HG03060 (cell line): ENCODE measurements at regions not wholly inside any gene's neighbourhood (a gene's known extent, or its start where the extent isn't known, plus 50 kb on each side); places are given as distances from the start of the nearest gene placed in this dataset.

ENCODE experiments used
- ATAC-seq: cut with Tn5 transposase; IDR thresholded peaks from one replicate; pipeline ENCODE4 v1.9.1; 2021; ENCODE audit warnings: low read depth, moderate number of reproducible peaks; ENCODE audit not compliant: unreplicated experiment

DNA sequence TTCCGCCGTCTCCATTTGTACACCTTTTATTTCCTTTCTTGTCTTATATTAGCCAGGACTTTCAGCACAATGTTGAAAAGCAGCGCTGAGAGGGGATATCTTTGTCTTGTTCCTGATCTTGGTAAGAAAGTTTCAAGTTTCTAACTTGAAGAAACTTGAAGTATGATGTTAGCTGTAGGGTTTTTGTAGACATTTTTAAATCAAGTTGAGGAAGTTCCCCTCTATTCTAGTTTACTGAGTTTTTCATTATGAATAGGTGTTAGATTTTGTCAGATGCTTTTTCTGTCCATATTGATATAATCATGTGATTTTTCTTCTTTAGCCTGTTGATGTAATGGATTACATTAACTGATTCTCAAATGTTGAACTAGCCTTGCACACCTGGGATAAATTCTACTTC lies 425.7 kb downstream of the PIK3R1 start:
- ATAC-seq, result peak; percentile 51

DNA sequence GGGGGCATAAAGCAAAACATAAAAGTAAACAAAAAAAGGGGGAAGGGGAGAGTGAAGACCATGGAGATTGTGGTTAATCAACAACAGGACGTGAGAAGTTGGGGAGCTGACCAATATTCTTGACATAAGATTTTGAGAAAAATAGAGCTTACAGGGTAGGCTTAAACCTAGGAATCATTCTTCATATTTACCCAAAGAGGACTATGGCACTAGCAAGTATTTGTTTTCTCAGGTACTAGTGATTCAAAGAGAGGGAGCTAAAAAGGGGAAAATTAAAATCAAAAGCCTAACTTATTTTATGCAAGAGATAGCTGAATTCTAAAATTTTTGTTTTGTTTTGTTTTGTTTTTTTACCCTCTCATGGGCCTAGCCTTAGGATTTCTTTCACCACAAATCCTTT lies 427.5 kb downstream of the PIK3R1 start:
- ATAC-seq, result no peak

DNA sequence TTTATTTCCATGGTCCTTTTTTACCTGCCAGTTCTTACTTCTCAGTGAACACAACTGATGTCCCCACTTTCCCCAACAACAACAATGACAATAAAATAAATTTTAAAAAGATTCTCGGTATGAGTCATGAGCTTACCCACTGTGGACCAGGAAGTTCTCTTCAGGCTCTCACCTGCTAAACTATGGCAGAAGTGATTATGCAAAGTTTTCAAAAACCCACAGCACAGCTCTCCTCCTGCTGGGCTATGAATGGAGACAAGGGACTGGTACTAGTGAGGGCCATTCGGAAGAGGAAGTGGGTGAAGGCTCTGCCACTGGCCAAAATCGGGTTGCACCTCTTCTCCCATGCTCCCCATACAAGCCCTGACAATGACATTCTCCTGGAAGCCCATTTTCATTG lies 429.4 kb downstream of the PIK3R1 start:
- peak; percentile 75 for ATAC-seq

DNA sequence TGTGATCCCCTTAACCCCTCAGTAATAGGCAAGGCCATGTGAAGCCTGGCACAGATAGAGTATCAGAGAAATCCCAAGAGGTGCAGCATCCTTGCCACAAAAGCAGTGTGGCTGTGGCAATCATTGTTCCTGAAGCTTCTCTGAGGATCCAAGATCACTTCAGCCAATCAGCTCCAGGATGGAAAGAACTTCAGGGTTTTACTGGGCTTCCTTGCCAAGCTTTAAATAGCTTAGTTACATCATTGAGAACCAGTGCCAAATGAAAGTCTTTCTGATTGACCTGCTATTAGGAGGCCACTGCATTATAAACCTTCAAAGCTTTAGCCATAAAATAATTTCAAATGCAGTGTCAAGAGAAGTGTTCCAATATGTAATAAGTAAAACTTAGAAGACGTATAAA lies 430.6 kb downstream of the PIK3R1 start:
- no peak for ATAC-seq

DNA sequence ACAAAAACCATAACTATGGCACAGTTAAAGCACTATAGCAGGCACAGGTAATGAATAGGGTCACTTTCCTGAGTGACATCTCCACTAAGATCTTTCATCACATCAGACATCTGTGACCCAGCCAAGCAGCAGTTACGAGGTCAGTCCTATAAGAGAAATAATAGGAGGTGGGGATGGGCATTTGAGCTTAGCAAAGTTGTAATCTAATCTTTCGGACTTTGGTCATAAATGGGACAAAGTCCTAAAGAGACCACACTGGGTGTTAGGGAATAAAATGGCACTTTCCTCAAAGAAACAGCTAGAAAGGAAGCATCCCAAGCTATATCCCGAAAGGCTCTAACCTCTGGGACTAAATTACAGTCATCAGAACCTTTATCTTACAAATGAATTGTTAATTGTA lies 432.2 kb downstream of the PIK3R1 start:
- no peak for ATAC-seq

DNA sequence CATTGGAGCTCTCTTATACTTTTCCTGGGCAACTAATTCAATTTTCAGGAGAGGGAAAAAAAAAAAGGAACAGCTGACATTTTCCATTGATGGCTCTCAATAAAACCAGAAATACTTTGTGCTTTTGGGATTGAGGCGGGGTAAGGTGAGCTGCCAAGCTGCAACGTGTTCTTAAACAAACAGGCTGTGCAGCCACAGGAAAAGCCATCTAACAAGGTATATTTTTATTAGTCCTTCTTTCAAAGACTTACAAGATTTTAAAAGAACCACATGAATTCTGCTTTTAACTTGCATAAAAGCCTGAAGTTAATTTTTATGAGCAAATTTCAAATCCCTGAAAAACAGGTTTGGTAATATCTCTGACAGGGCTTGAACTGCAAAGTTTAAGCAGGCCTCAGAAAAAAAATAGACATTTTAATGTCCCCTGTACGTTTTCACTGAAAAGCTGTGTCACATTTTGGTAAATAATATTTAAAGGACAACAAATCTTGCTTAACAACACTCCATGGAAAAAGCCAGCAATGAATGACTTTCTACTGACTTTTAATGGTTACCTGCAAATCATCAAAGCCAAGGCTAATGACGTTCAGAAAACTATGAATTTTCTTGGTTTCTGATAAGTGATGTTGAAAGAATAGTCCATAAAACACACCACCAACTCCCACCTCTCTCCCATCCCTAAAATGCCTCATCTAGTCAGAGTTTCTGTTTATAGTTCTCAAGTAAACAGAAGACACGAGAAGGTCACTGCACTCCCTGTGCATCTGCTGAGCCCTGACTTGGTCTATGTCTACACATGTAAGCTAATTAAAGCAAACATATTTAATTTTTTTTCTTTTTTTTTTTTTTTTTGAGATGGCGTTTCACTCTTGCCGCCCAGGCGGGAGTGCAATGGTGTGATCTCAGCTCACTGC lies 433.6 kb downstream of the PIK3R1 start:
- no peak for ATAC-seq

DNA sequence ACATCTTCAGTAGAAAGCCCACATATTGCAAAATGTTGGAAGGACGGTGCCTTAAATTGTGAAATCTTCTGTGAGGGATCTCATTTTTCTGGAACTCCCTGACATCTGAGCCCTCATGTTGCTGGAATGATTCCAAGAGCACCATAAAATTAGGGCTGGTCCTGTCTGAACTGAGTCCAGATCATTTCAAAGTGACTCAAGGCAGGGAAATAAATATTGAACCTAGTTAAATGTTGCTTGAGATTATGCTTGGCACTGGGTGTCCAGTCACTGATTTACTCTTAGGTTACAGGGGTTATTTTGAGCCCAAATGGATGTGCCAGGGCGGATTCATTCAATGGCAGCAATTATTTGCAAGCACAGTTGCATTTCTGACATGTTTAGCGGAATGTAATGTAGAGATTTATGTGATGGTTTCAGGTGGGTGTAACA lies 437.0 kb downstream of the PIK3R1 start:
- ATAC-seq, result no peak

DNA sequence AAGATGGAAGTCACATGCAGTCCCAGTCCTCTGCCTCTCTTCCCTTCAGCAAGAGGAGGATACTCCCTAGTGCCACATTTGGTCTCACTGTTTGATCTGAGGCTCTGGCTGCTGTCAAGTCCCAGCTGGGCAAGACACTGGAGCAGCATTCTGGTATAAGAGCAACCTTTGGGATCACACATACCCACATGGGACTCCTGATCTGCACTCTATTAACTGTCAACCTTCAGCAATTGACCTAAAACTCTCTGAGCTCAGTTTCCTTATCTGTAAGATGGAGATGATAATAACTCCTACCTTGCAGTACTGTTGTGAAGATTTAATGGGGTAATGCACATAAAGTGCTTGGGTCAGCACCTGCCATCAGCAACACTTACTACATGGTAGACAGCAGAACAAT lies 437.9 kb downstream of the PIK3R1 start:
- ATAC-seq, result no peak

DNA sequence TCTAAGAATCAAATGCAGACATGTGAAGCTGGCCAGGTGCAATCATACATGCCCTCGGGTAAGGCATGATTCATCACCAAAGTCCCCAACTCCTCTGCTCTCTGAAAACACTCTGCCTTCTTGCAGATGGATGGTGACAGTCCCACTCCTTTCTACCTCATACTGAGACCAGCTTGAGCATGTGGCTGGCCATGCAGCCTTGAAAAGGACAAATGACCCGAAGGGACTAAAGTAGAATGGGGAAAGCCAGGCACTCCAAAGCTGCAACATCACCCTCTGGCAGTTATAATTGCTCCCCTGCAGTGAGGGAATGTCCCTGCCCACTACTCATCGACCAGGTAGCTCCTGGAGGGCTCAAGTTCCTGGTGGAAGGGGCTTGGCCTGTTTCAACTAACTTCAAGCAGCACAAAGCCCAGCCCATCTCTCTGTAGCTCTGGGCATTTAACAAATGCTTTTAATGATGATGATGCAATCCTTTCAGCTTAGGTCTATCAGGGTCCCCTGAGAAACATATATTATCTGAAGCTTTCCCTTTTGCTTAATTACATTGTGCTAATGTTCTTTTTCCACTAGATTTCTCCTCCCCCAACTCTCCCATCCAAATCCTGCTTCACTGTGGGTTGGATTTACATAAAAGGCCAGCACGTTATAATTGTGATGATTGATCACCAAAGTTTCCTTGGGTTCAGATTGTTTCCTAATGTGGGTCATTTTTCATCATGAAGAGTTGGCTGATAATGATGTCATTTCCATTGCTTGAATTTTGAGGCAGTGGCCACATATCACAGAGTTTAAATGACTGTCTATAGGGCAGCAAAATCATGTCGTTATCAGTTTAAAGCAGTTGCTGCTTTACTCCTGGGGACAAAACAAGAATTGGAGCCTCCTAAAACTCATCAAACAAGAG lies 436.5 kb upstream of the SLC30A5 start:
- no peak for ATAC-seq

DNA sequence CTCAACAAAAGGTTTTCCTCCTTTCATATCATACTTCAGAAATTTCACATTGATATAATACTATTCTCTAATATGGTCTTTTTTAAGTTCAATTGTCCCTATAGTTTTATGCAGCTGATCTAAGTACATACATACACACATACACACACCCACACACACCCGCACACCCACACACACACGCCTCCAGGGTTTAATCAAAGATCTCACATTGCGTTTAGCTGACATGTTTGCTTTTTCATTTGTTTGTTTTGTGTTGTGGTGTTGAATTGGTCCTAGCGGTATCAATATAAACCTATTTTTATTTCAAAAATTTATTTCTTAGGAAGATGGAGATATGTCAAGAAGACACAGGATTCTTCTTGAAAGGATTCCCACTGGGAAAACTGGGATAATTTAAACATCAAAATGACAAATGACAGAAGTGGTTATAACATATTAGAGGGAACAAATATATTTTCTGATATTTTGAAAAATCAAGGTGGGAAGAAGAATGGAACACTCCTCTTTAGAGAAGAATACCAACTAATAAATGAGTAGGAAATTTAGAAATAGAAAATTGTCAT lies 434.9 kb upstream of the SLC30A5 start:
- ATAC-seq, result no peak

DNA sequence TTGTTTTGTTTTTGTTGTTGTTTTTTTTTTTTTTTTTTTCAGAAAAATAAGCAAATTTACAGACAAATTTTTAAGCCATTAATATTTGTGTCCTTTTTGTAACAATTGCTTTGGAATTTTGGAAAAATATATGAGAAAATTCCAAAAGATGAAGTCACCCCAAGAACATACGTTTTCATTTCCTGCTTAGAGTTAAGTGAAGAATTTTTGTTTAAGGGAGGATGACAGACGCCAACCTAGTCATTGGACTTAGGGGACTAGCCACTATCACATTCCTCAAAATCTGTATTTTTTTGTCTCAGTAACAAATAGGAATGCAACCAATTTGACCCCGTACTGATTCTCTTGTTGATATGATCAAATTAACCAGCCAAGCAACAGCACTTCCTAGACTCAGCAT lies 433.9 kb upstream of the SLC30A5 start:
- no peak for ATAC-seq

DNA sequence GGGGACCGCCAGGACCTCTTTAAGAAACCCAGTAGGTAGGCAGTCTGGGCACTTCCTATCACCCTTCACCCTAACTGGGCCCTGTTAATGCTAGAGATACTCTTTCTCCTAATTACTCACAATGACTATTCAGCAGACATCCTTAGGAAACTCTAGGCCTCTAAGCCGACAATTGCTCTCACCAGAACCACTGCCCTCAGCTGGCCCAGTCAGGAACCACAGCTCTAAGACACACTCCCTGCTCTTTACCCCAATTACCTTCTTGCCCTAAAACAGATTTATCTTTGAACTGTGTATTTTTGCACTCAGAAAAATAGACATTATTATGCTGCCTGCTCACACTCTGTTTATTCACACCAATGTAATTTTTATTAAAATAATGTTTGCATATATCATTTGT lies 432.6 kb upstream of the SLC30A5 start:
- no peak for ATAC-seq

DNA sequence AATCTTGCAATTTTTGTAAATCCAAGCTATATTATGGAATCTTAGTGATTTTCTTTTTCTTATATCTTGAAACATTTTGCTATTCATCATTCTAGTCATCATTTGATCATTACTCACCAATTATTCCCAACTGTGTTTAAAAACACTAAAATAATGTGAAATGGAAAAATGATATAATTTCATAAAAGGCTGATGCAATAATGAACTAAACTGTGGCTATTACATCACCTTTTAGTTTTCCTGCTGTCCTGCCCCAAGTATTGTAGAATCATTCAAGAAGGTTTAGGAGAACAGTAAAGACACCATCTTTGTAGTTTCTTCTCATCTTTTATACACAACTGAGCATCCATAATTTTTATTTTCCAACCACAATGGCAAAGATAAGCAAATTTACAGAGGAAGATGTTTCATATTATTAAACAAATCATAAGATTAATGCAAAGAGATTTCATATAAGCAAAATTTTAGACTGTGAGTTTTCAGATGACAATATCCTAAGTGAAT lies 431.0 kb upstream of the SLC30A5 start:
- no peak for ATAC-seq

DNA sequence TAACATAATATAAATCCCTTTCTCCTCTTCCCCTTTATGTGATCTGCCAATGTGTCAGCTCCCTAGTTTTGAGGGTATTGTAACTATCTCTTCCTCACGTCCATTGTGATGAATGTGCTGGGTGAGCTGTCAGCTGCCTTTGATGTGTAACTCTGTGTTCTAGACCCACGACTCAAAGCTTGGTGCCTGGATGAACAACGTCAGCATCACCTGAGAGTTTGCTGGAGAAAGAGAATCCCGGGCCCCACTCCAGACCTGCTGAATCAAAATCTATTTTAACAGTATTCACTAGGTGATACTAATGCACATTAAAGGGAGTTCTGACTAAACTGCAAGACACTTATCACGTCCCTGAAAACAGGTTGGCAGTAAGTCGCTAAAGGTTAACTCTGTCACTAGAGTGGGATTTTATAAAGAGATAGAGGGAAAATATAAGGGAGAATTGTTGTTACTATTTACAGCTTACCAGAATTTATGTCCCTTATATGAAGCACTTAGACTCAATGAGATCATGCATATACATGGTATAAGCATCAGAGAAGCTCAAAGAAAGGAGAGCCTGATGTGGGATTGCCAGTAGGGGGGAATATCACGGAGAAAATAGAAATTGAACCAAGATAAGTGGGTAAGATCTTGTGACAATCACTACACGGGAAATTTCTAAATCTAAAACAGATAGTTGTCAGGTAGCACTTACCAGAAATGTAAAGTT lies 423.8 kb upstream of the SLC30A5 start:
- no peak for ATAC-seq

DNA sequence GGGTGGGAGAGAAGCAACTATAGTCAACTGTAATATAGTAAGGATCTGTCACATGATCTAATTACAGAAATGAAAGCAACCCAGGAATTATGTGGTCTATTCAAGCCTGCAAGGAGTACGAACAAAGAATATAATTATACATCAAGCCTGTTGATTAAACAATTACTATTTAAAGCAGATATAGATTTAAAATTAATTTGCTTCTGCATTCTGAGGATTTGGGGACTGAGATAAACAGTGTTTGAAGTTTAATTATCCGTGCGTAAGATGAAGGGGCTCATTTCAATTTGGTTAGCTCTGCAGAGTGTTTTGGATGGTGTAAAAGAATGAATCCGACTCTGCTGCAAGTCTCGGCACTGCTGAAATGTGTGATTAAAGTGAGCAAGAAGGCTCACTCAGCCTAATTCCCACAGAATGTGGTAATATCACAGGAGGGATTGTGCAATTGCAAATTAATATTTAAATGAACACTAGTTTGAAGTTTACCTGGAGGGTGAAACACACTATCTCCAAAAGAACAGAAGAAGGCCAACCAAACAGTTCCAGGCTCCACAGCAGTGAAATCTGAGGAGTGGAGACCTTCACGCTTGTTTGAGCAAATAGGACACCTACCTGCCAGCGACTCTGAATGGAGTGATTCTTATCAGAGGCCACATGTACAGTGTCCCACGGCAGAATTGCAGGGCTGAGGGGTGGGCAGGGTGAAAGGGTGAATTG lies 420.6 kb upstream of the SLC30A5 start:
- no peak for ATAC-seq

DNA sequence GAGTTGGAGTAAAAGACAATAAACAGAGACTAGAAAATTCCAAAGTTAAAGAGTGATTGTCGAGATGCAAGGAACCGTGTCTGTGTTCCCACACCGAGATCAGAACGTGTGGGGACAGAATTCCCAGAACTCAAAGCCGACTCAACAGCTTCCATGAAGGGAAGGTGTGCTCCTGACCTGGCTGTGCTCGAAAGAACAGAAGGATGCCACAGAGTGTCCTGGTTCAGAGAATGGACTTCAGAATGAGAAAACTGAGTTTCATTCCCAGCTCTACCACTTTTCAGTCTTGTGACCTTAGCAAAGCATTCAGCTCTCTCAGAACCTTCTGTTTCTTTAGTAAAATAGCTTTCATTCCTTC lies 420.0 kb upstream of the SLC30A5 start:
- ATAC-seq, result no peak

DNA sequence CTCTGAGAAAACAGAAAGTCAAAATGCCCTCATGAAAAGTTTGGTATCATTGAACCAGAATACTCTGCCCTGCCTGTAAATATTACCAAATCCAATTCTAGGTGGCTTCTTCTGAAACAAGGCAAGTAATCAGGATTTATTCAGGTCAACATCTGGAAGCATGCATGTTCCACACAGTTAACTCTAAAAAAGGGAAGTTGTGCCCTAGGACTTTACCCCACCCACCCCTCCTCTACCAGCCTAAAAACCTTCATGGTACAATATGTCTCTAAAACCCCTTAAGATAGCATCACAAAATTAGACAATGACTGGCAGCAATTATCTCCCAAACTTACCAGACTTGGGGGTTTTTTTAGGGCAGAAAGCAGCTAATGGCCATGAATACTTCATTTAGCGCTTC lies 414.8 kb upstream of the SLC30A5 start:
- no peak for ATAC-seq

DNA sequence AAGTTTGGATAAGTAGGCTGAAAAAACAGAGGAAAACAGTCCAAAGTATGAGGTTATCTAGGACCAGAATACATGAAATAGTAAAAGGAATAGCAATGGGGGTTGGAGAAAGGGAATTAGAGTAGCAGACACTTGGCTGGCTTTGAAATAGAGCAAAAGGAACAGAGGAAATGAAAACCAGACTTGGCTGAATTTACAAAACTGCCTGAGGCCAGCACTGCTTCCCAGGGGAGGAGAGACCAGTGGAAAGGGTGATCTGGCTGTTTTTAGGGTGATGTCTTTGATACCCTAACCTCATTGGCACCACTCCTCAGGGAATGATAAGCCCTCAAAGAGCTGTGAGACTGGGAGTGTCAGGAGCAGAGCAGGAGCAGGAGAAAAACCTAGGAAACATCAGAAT lies 413.4 kb upstream of the SLC30A5 start:
- ATAC-seq, result no peak

DNA sequence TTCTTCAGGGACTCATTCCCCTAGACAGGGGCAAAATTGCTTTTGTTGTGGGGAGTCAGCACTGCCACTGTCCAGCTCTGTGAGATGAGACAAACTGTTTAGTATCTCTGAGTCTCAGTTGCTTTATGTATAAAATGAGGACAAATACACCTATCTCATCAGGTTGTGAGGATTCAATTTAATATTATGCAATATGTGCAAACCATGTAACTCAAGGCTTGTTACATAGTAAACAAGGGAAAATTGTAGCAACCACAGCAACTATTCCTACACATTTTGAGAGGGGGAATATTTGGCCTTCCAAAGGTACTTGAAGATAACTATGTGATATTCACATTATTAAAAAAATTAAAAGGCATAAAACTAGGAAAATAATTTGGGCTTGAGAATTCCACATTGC lies 411.9 kb upstream of the SLC30A5 start:
- ATAC-seq, result no peak
